ENCODE measurements at regions not wholly inside any gene's neighbourhood (a gene's known extent, or its start where the extent isn't known, plus 50 kb on each side); places are given as distances from the start of the nearest gene placed in this dataset.
"Not testable (repeated sequence)": the region's sequence is repeated elsewhere in the genome, so short reads cannot be mapped to it uniquely, and the experiment has no call there.

- H3K36me3 Mint-ChIP-seq (ENCODE audit: insufficient read depth): no peaks in the 10 kb centered on the region
- no peak for ATAC-seq (replicated peaks; ENCODE audit: extremely low read depth, poor library complexity, severe bottlenecking)
- H3K4me3 Mint-ChIP-seq: no peak overlapping the region
- no peaks in the 10 kb centered on the region for H3K4me1 Mint-ChIP-seq
- no peak for DNase-seq (ENCODE audit: low spot score in 2 of 2)
- peaks cover 11% of the 10 kb centered on the region for H3K9me3 Mint-ChIP-seq
- H3K27ac Mint-ChIP-seq (ENCODE audit: low read depth): no peak overlapping the region
- no peaks in the 10 kb centered on the region for H3K27me3 Mint-ChIP-seq
Measured at GRCh38 chr15:26235864-26236263, 372.7 kb upstream of the ATP10A start.

DNA sequence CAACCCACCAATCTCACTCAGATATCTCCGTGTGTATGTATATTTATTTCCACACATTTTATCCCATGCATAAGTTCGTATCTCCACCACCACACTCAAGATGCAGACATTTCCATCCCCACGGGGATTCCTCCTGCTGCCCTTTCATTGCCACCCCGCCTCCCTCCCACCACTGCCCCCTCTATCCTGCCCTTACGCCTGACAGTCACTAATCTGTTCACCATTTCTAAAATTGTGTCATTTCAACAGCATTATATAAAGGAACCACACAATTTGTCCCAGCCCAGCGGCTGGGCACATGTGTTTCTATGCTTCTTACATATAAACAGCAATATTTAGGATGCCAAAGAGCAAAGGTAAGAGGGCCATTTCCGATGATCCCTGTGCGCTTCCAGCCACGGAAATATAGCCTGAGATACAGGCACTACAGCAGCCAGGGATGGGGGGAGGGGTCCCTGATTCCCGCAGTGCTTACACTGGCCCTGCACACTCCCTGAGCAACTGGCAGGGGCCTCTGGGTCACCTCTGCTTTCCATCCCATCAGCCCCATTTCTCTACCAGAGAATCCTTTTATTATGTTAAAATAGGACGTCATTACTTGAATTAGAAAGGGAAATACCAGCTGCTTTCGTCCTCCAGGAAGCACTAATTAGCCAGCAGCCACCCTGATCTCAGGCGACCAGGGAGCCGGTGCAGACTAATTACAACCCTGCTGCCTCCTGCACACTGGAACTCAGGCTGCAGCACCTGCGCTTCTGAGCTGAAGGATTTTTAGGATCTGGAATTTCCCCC is 372.0 kb upstream of the ATP10A start:
- no peak overlapping the region for H3K27ac Mint-ChIP-seq (ENCODE audit: low read depth)
- no peak overlapping the region for H3K4me3 Mint-ChIP-seq
- no peaks in the 10 kb centered on the region for H3K4me1 Mint-ChIP-seq

DNA sequence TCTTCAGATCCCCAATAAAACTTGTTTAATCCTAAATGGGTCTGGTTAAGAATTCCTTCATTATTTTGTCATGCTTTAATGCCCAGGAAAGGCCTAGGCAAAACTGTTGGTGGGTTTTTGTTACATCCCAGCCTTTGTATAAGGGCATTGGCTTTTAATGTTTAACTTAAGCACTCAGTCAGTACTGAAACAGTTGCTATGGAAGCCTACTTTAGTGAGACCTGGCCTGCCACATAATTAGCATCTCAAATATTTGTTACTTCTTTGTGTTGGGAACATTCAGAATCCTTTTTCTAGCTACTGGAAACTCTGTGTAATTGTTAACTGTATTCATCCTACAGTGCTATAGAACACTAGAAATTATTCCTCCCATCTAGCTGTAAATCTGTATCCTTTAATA is 369.6 kb upstream of the ATP10A start:
- no peak overlapping the region for H3K4me3 Mint-ChIP-seq
- peaks cover 17% of the 10 kb centered on the region for H3K9me3 Mint-ChIP-seq
- ATAC-seq (replicated peaks; ENCODE audit: extremely low read depth, poor library complexity, severe bottlenecking) (no peak), DNase-seq (ENCODE audit: low spot score in 2 of 2) (no peak)
- H3K27ac Mint-ChIP-seq (ENCODE audit: low read depth): no peak overlapping the region
- H3K36me3 Mint-ChIP-seq (ENCODE audit: insufficient read depth): no peaks in the 10 kb centered on the region
- H3K27me3 Mint-ChIP-seq: no peaks in the 10 kb centered on the region
- H3K4me1 Mint-ChIP-seq: no peaks in the 10 kb centered on the region

More for the DNA sequence above, 372.0 kb upstream of the ATP10A start:
- Mint-ChIP-seq H3K9me3 (peaks cover 11% of the 10 kb centered on the region), H3K27me3 (no peaks in the 10 kb centered on the region), H3K36me3 (ENCODE audit: insufficient read depth) (no peaks in the 10 kb centered on the region)
- ATAC-seq (replicated peaks; ENCODE audit: extremely low read depth, poor library complexity, severe bottlenecking) (no peak), DNase-seq (ENCODE audit: low spot score in 2 of 2) (no peak)

DNA sequence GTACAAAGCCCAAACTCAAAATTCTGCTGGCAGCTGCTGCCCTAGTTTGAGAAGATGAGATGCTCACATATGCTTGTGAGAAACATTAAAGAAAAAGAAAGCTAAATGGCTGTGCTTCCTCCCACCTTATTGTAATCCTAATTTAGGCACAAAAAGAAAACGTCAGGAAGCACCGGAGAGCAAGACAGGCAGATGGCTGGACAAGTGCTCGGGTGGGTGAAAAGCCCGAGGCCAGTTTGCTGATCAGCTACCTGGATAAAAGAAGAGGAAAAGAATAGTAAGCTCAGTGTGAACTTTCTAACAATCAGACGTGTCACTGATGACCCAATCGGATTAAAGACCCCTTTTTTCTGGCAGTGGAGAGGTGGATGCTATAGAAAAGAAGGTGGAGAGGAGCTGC is 368.0 kb upstream of the ATP10A start:
- H3K36me3 Mint-ChIP-seq (ENCODE audit: insufficient read depth): no peaks in the 10 kb centered on the region
- H3K27me3 Mint-ChIP-seq: no peaks in the 10 kb centered on the region
- no peak overlapping the region for H3K4me3 Mint-ChIP-seq
- ATAC-seq (replicated peaks; ENCODE audit: extremely low read depth, poor library complexity, severe bottlenecking) (no peak), DNase-seq (ENCODE audit: low spot score in 2 of 2) (no peak)
- H3K9me3 Mint-ChIP-seq: peaks cover 26% of the 10 kb centered on the region
- no peaks in the 10 kb centered on the region for H3K4me1 Mint-ChIP-seq
- H3K27ac Mint-ChIP-seq (ENCODE audit: low read depth): no peak overlapping the region

GRCh38 chr15:26224266-26224665 is 361.1 kb upstream of the ATP10A start:
- Mint-ChIP-seq H3K4me3 (no peak overlapping the region), H3K27me3 (no peaks in the 10 kb centered on the region)

GRCh38 chr15:26223720-26224119 is 360.6 kb upstream of the ATP10A start:
- ATAC-seq (replicated peaks; ENCODE audit: extremely low read depth, poor library complexity, severe bottlenecking): no peak
- Mint-ChIP-seq H3K4me3 (no peak overlapping the region), H3K27ac (ENCODE audit: low read depth) (no peak overlapping the region), H3K36me3 (ENCODE audit: insufficient read depth) (no peaks in the 10 kb centered on the region), H3K4me1 (no peaks in the 10 kb centered on the region), H3K9me3 (peaks cover 16% of the 10 kb centered on the region), H3K27me3 (no peaks in the 10 kb centered on the region)
- no peak for DNase-seq (ENCODE audit: low spot score in 2 of 2)

More at GRCh38 chr15:26224266-26224665, 361.1 kb upstream of the ATP10A start:
- no peak for ATAC-seq (replicated peaks; ENCODE audit: extremely low read depth, poor library complexity, severe bottlenecking)
- no peak for DNase-seq (ENCODE audit: low spot score in 2 of 2)
- peaks cover 16% of the 10 kb centered on the region for H3K9me3 Mint-ChIP-seq
- no peaks in the 10 kb centered on the region for H3K4me1 Mint-ChIP-seq
- H3K27ac Mint-ChIP-seq (ENCODE audit: low read depth): no peak overlapping the region
- no peaks in the 10 kb centered on the region for H3K36me3 Mint-ChIP-seq (ENCODE audit: insufficient read depth)

GRCh38 chr15:26222781-26223180 is 359.7 kb upstream of the ATP10A start:
- Mint-ChIP-seq H3K9me3 (peaks cover 11% of the 10 kb centered on the region), H3K36me3 (ENCODE audit: insufficient read depth) (no peaks in the 10 kb centered on the region), H3K27ac (ENCODE audit: low read depth) (no peak overlapping the region), H3K4me1 (no peaks in the 10 kb centered on the region), H3K4me3 (no peak overlapping the region), H3K27me3 (no peaks in the 10 kb centered on the region)
- DNase-seq (ENCODE audit: low spot score in 2 of 2): no peak
- ATAC-seq (replicated peaks; ENCODE audit: extremely low read depth, poor library complexity, severe bottlenecking): no peak

DNA sequence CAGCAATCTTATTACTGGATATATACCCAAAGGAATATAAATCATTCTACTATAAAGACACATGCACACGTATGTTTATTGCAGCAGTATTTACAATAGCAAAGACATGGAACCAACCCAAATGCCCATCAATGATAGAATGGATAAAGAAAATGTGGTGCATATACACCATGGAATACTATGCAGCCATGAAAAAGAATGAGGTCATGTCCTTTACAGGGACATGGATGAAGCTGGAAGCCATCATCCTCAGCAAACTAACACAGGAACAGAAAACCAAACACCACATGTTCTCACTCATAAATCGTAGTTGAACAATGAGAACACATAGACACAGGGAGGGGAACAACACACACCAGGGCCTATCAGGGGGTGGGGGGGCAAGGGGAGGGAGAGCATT is 353.9 kb upstream of the ATP10A start:
- ATAC-seq (replicated peaks; ENCODE audit: extremely low read depth, poor library complexity, severe bottlenecking); DNase-seq (ENCODE audit: low spot score in 2 of 2); H3K36me3 Mint-ChIP-seq (ENCODE audit: insufficient read depth); H3K27ac Mint-ChIP-seq (ENCODE audit: low read depth); H3K4me3 Mint-ChIP-seq; H3K4me1 Mint-ChIP-seq; H3K27me3 Mint-ChIP-seq; H3K9me3 Mint-ChIP-seq: not testable (repeated sequence)

GRCh38 chr15:26214290-26214689 is 351.2 kb upstream of the ATP10A start:
- H3K27me3 Mint-ChIP-seq: no peaks in the 10 kb centered on the region
- H3K9me3 Mint-ChIP-seq: no peaks in the 10 kb centered on the region
- H3K36me3 Mint-ChIP-seq (ENCODE audit: insufficient read depth): no peaks in the 10 kb centered on the region
- H3K27ac Mint-ChIP-seq (ENCODE audit: low read depth): no peak overlapping the region
- ATAC-seq (replicated peaks; ENCODE audit: extremely low read depth, poor library complexity, severe bottlenecking) (no peak), DNase-seq (ENCODE audit: low spot score in 2 of 2) (no peak)
- H3K4me1 Mint-ChIP-seq: no peaks in the 10 kb centered on the region
- no peak overlapping the region for H3K4me3 Mint-ChIP-seq

- Mint-ChIP-seq H3K27me3 (no peaks in the 10 kb centered on the region), H3K4me3 (no peak overlapping the region)
- ATAC-seq (replicated peaks; ENCODE audit: extremely low read depth, poor library complexity, severe bottlenecking): no peak
Measured at GRCh38 chr15:26213427-26213826, 350.3 kb upstream of the ATP10A start.

GRCh38 chr15:26212109-26212508 is 349.0 kb upstream of the ATP10A start:
- Mint-ChIP-seq H3K4me1 (no peaks in the 10 kb centered on the region), H3K27me3 (no peaks in the 10 kb centered on the region), H3K4me3 (no peak overlapping the region), H3K27ac (ENCODE audit: low read depth) (no peak overlapping the region), H3K36me3 (ENCODE audit: insufficient read depth) (no peaks in the 10 kb centered on the region), H3K9me3 (no peaks in the 10 kb centered on the region)
- ATAC-seq (replicated peaks; ENCODE audit: extremely low read depth, poor library complexity, severe bottlenecking): no peak
- no peak for DNase-seq (ENCODE audit: low spot score in 2 of 2)

More at GRCh38 chr15:26213427-26213826, 350.3 kb upstream of the ATP10A start:
- Mint-ChIP-seq H3K4me1 (no peaks in the 10 kb centered on the region), H3K36me3 (ENCODE audit: insufficient read depth) (no peaks in the 10 kb centered on the region), H3K9me3 (no peaks in the 10 kb centered on the region), H3K27ac (ENCODE audit: low read depth) (no peak overlapping the region)
- no peak for DNase-seq (ENCODE audit: low spot score in 2 of 2)

DNA sequence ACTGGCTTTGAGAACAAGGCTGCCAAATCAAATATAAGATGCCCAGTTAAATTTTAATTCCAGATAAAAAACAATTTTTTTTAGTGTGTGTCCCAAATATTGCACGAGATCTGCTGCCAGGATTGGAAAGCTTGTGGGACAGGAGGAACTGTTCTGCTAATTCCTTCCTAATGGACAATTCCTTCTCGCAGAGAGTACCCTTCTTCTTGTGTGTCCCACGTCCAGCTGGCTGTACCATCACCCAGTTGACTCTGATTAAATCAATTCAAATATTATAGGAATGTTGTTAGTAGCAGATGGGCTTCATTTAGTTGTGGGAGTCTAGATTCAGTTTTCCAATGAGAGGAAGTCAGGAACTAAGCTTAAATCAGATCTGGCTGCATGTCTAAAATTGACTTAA is 347.9 kb upstream of the ATP10A start:
- Mint-ChIP-seq H3K4me3 (no peak overlapping the region), H3K9me3 (no peaks in the 10 kb centered on the region), H3K27me3 (no peaks in the 10 kb centered on the region), H3K27ac (ENCODE audit: low read depth) (no peak overlapping the region), H3K4me1 (no peaks in the 10 kb centered on the region), H3K36me3 (ENCODE audit: insufficient read depth) (no peaks in the 10 kb centered on the region)
- DNase-seq (ENCODE audit: low spot score in 2 of 2) (no peak), ATAC-seq (replicated peaks; ENCODE audit: extremely low read depth, poor library complexity, severe bottlenecking) (no peak)

DNA sequence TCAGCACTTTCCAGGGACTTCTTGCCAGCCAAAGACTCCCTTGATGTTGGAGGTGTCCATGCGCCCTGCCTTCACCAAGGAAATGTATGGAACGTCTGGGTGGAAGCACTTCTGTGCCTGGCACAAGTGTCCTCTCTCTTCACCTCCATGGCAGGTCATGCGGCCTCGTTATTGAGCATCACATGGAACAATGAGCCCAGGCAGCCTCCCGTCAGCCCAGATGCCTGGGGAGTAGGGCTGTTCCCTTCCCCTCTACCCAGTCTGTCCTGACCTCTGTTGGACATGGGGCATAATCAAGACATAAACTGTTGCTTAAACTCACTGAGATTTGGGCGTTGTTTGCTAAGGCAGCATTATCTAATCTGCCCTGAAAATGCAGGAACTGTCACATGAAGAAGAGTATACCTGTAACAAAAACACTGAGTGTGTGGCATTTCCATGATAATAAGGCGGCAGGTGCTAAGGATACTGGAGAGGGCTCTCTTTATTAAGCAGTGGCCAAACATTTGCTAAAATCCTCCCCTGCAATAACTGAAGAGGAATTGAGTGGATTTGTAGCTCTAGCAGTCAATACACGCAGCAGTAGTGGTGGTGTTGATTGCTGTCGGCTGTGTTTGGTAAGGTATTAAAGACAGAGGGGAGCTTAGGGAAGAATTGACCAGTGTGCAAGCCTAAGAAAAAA is 338.2 kb upstream of the ATP10A start:
- Mint-ChIP-seq H3K4me1 (no peaks in the 10 kb centered on the region), H3K27ac (ENCODE audit: low read depth) (no peak overlapping the region), H3K4me3 (no peak overlapping the region), H3K27me3 (no peaks in the 10 kb centered on the region), H3K36me3 (ENCODE audit: insufficient read depth) (no peaks in the 10 kb centered on the region), H3K9me3 (peaks cover 12% of the 10 kb centered on the region)
- no peak for ATAC-seq (replicated peaks; ENCODE audit: extremely low read depth, poor library complexity, severe bottlenecking)
- DNase-seq (ENCODE audit: low spot score in 2 of 2): no peak

All from central memory CD8-positive, alpha-beta T cell (primary cell).